NCI-H2227 (cell line): ENCODE measurements at regions not wholly inside any gene's neighbourhood (a gene's known extent, or its start where the extent isn't known, plus 50 kb on each side); places are given as distances from the start of the nearest gene placed in this dataset.
A peak's percentile ranks its signal among the peaks of the same experiment; 100 is the strongest.

Experiments used
- DNase-seq: peaks from one replicate; lab custom pipeline; 2025; ENCODE audit not compliant: unreplicated experiment; lab: John Stamatoyannopoulos, UW

GRCh38 chr21:36532769-36533467, 53.0 kb upstream of the CLDN14 start:
- no peak for DNase-seq

GRCh38 chr21:36533468-36533848, 53.5 kb upstream of the CLDN14 start:
- DNase-seq, result no peak

- DNase-seq, result no peak
Measured at GRCh38 chr21:36534656-36535055, 54.7 kb upstream of the CLDN14 start.

GRCh38 chr21:36535618-36536241, 55.8 kb upstream of the CLDN14 start:
- DNase-seq, result peak; percentile 76

- DNase-seq, result no peak
Measured at GRCh38 chr21:36538761-36539160, 58.8 kb upstream of the CLDN14 start.

GRCh38 chr21:36539434-36540150, 59.7 kb upstream of the CLDN14 start:
- DNase-seq, result no peak

GRCh38 chr21:36540700-36541099, 60.8 kb upstream of the CLDN14 start:
- DNase-seq, result no peak

GRCh38 chr21:36541721-36542139, 61.8 kb upstream of the CLDN14 start:
- DNase-seq, result no peak

- no peak for DNase-seq
Measured at GRCh38 chr21:36542312-36543101, 62.6 kb upstream of the CLDN14 start.

- DNase-seq, result no peak
Measured at GRCh38 chr21:36543924-36544323, 64.0 kb upstream of the CLDN14 start.

GRCh38 chr21:36544545-36544944, 64.6 kb upstream of the CLDN14 start:
- no peak for DNase-seq

- DNase-seq, result no peak
Measured at GRCh38 chr21:36545776-36546511, 66.0 kb upstream of the CLDN14 start.

GRCh38 chr21:36547464-36547863, 67.5 kb upstream of the CLDN14 start:
- DNase-seq, result no peak

- no peak for DNase-seq
Measured at GRCh38 chr21:36548866-36549265, 68.9 kb upstream of the CLDN14 start.

GRCh38 chr21:36549470-36549869, 69.5 kb upstream of the CLDN14 start:
- no peak for DNase-seq

GRCh38 chr21:36550761-36551160, 70.8 kb upstream of the CLDN14 start:
- no peak for DNase-seq

GRCh38 chr21:36551321-36551720, 71.4 kb upstream of the CLDN14 start:
- no peak for DNase-seq

- no peak for DNase-seq
Measured at GRCh38 chr21:36551731-36552433, 72.0 kb upstream of the CLDN14 start.

GRCh38 chr21:36552434-36552785, 72.5 kb upstream of the CLDN14 start:
- no peak for DNase-seq

GRCh38 chr21:36553406-36553805, 73.5 kb upstream of the CLDN14 start:
- no peak for DNase-seq
